ENCODE measurements at regions not wholly inside any gene's neighbourhood (a gene's known extent, or its start where the extent isn't known, plus 50 kb on each side); places are given as distances from the start of the nearest gene placed in this dataset.
"Not testable (repeated sequence)": the region's sequence is repeated elsewhere in the genome, so short reads cannot be mapped to it uniquely, and the experiment has no call there.

GRCh38 chr2:235413064-235413463, 80.8 kb upstream of the AGAP1 start:
- no peak for DNase-seq

GRCh38 chr2:235414422-235414821, 79.4 kb upstream of the AGAP1 start:
- no peak for DNase-seq

GRCh38 chr2:235416858-235417499, 76.9 kb upstream of the AGAP1 start:
- DNase-seq = no peak

- DNase-seq = no peak
These were observed 74.9 kb upstream of the AGAP1 start for GRCh38 chr2:235418918-235419317.

DNA sequence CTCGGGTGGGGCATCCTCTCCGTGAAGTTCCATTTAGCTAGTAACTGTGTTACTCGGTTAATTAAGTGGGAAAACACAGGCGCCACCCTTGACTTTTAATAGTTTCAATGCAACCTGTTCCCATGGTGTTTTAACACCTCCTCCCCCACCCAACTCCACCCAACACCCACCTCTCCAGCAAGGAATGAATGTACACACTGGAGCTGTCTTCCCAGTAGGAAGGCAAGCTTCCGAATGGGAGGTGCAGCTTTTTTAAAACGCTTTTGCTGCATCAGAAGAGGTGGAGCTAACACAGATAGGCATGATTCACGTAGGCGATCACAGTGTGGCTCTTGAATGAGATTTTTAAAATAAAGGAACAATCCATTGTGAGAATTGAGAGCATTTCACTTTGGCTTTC, 73.8 kb upstream of the AGAP1 start:
- DNase-seq = no peak

DNA sequence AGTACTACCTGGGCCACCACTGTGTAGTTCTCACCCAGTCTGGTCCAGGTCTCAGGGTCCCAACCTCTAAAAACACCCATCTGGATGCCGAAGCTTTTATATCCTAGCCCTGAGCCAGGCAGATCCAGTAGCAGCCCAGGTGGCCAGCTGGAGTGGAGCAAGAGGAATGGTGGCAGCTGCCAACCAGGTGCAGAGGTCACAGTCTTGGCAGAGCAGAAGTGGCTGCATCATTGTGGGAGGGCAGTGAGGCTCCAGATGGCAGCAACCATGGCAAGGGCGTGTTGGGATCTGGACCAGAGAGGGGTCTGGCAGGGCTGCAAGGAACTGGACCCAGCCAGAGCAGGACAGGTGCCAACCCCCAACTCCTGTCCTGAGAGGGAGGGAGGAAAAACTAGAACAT, 72.2 kb upstream of the AGAP1 start:
- DNase-seq = no peak

DNA sequence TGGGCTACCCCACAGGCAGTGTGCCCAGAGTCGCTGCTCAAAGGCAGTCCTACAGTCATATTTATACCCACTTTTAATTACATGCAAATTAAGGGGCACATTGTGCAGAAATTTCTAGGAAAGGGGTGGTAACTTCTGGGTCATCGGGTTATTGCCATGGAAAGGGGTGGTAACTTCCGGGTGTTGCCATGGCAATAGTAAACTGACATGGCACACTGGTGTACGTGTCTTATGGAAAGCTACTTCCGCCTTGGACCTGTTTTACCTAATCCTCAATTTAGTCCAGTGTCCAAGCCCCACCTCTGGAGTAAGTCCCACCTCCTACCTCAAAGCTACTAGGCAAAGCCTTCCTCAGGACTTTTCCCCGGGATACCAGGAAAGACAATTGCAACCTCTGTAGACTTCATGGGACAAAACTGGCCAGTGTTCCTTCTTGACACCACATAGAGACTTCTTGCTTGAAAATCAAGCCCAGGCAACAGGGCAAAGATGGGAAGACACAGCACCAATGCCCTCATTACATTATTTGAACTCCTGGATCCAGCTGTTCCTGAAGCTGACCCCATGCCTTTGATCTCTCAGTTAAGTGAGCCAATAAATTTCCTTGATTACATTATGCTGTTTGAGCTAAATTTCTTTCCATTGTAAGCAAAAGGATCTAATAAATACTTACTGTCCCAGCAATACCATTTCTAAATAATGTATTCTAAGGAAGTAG, 63.3 kb upstream of the AGAP1 start:
- DNase-seq = no peak

- DNase-seq = no peak
These were observed 60.9 kb upstream of the AGAP1 start for GRCh38 chr2:235432741-235433520.

- DNase-seq = no peak
These were observed 60.0 kb upstream of the AGAP1 start for GRCh38 chr2:235433860-235434259.

DNA sequence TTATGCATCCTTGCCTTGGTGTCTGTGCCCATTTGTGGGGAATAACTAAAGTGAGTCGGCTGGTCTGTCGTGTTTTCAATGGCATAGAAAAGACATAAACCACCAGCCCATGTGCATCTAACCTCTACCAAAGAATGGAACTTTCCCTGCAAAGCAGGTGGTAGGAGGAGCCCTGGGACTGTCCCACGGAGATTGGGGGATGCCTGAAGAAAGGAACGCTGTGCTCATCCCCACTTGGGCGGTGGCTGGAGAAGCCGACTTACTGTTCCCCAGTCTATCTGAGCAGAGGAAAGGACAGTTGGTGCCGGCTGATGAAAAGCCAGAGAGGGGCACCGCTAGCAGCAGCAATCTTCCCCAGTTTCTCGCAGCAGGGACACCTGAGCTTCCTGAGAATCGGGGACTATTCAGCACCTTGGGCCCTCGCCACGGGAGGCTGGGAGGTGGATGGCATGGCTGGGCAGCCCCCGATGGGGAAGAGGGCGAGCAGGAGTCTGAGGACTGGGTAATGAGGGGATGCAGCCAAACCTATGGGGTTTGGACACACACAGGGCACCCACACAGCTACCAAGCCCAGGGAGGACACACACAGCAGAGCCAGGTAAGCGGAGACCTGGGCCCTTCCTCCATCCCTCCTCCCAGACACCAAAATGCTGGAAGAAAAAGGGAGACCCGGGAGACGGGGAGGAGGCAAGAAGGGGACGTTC, 53.7 kb upstream of the AGAP1 start:
- no peak for DNase-seq

GRCh38 chr2:235443580-235443979, 50.3 kb upstream of the AGAP1 start:
- DNase-seq = not testable (repeated sequence)
